ENCODE measurements at regions not wholly inside any gene's neighbourhood (a gene's known extent, or its start where the extent isn't known, plus 50 kb on each side); places are given as distances from the start of the nearest gene placed in this dataset.

GRCh38 chr4:111924696-111925095 lies 220.6 kb upstream of the FAM241A start:
- ChIA-PET POLR2A (no interaction called here), CTCF (no interaction called here)
- no peaks in the 10 kb centered on the region for H3K36me3 ChIP-seq (ENCODE audit: control insufficient read depth, insufficient read depth, low read length)
- no peak for ATAC-seq
- no peak for DNase-seq (ENCODE audit: low read depth, low spot score)
- no peak overlapping the region for H3K4me3 ChIP-seq (ENCODE audit: low read depth in 2 of 2, low read length in 2 of 2)
- in situ Hi-C loops (cut with HindIII; ENCODE audit: low pct_unique_long_range_greater_than_20kb, low sequenced_read_pairs), result no loop called here
- intact Hi-C loops (cut with micrococcal nuclease; ENCODE audit: unreplicated experiment), result no loop called here
- H3K9me3 ChIP-seq (ENCODE audit: control insufficient read depth, insufficient read depth, low read depth, low read length), result no peaks in the 10 kb centered on the region
- no peak for TF ChIP-seq SIN3A (IDR thresholded peaks at IDR 0.05; ENCODE audit: borderline replicate concordance, insufficient read depth, low read depth, low read length)
- TF ChIP-seq REST (IDR thresholded peaks at IDR 0.05; ENCODE audit: insufficient read depth in 1 of 2, low read depth in 2 of 2, low read length in 1 of 2), result no peak
- TF ChIP-seq, protein P1, sequence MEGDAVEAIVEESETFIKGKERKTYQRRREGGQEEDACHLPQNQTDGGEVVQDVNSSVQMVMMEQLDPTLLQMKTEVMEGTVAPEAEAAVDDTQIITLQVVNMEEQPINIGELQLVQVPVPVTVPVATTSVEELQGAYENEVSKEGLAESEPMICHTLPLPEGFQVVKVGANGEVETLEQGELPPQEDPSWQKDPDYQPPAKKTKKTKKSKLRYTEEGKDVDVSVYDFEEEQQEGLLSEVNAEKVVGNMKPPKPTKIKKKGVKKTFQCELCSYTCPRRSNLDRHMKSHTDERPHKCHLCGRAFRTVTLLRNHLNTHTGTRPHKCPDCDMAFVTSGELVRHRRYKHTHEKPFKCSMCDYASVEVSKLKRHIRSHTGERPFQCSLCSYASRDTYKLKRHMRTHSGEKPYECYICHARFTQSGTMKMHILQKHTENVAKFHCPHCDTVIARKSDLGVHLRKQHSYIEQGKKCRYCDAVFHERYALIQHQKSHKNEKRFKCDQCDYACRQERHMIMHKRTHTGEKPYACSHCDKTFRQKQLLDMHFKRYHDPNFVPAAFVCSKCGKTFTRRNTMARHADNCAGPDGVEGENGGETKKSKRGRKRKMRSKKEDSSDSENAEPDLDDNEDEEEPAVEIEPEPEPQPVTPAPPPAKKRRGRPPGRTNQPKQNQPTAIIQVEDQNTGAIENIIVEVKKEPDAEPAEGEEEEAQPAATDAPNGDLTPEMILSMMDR (IDR thresholded peaks at IDR 0.05), result no peak
- no peak for TF ChIP-seq TCF7L2 (IDR thresholded peaks at IDR 0.05; ENCODE audit: low read depth, low read length)
- no peak for TF ChIP-seq POLR2AphosphoS5 (IDR thresholded peaks at IDR 0.05; ENCODE audit: low read depth, low read length)
- H3K27me3 ChIP-seq (ENCODE audit: control insufficient read depth, insufficient read depth, low read length), result no peaks in the 10 kb centered on the region
- no peak overlapping the region for H3K27ac ChIP-seq (ENCODE audit: low read length)
- BruUV-seq (replicated peaks), result no TSS peak
- no peaks in the 10 kb centered on the region for H3K4me1 ChIP-seq (ENCODE audit: control insufficient read depth, insufficient read depth, low read length)

DNA sequence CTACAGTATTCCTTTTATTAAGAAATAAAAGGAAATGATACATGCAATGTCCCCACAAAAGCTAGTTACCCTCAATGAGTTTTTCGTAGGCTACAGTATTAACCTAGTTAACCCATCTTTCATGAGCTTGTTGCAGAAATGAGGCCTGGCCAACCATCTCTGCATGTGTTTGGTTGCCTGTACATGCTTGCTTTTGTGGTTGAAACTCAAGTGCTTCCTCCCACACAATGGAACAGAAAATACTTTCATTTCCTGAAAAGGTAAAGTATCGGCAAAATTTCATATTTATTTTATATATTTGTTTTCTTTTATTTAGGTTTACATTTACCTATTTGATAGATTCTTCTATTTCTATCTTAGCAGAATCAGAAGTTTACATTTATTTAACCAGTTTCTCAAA lies 214.6 kb upstream of the FAM241A start:
- in situ Hi-C loops (cut with HindIII; ENCODE audit: low pct_unique_long_range_greater_than_20kb, low sequenced_read_pairs) (no loop called here), intact Hi-C loops (cut with micrococcal nuclease; ENCODE audit: unreplicated experiment) (no loop called here)
- DNase-seq (ENCODE audit: low read depth, low spot score) (no peak), ATAC-seq (no peak)
- Histone ChIP-seq H3K4me3 (ENCODE audit: low read depth in 2 of 2, low read length in 2 of 2) (no peak overlapping the region), H3K27ac (ENCODE audit: low read length) (no peak overlapping the region), H3K4me1 (ENCODE audit: control insufficient read depth, insufficient read depth, low read length) (no peaks in the 10 kb centered on the region), H3K9me3 (ENCODE audit: control insufficient read depth, insufficient read depth, low read depth, low read length) (no peaks in the 10 kb centered on the region), H3K27me3 (ENCODE audit: control insufficient read depth, insufficient read depth, low read length) (no peaks in the 10 kb centered on the region), H3K36me3 (ENCODE audit: control insufficient read depth, insufficient read depth, low read length) (no peaks in the 10 kb centered on the region)
- CTCF ChIA-PET, result no interaction called here
- BruUV-seq (replicated peaks), result no TSS peak
- TF ChIP-seq, protein P1 (IDR thresholded peaks at IDR 0.05), result no peak
- TF ChIP-seq SIN3A (IDR thresholded peaks at IDR 0.05; ENCODE audit: borderline replicate concordance, insufficient read depth, low read depth, low read length), result no peak
- no peak for TF ChIP-seq TCF7L2 (IDR thresholded peaks at IDR 0.05; ENCODE audit: low read depth, low read length)
- TF ChIP-seq POLR2AphosphoS5 (IDR thresholded peaks at IDR 0.05; ENCODE audit: low read depth, low read length), result no peak
- no peak for TF ChIP-seq REST (IDR thresholded peaks at IDR 0.05; ENCODE audit: insufficient read depth in 1 of 2, low read depth in 2 of 2, low read length in 1 of 2)
- POLR2A ChIA-PET, result no interaction called here
